Head of caudate nucleus (tissue), 42 donors: ENCODE measurements at regions not wholly inside any gene's neighbourhood (a gene's known extent, or its start where the extent isn't known, plus 50 kb on each side); places are given as distances from the start of the nearest gene placed in this dataset.

Experiments
- DNase-seq, 42 donors: peaks; one replicate each; pipeline versions ENCODE4 v3.0.0 to v3.0.0-alpha.2; 2020 to 2021; ENCODE audit warnings: mixed read lengths in 7 of 42
- intact Hi-C: fragments of 100-400 bp; cut with DNase I; formaldehyde crosslinking; loops from one replicate; pipeline ENCODE4 v1.15.0; 2022

- intact Hi-C loops: no loop called here
- no peak for DNase-seq
Observed at GRCh38 chr20:50242548-50242862, 51.9 kb downstream of the CEBPB start.

GRCh38 chr20:50242863-50243609 is 52.4 kb downstream of the CEBPB start:
- peak; percentile 43 to 92 (median 78) for DNase-seq
- intact Hi-C loops: no loop called here

- no peak for DNase-seq
- intact Hi-C loops: no loop called here
Observed at GRCh38 chr20:50243610-50244351, 53.2 kb downstream of the CEBPB start.

DNA sequence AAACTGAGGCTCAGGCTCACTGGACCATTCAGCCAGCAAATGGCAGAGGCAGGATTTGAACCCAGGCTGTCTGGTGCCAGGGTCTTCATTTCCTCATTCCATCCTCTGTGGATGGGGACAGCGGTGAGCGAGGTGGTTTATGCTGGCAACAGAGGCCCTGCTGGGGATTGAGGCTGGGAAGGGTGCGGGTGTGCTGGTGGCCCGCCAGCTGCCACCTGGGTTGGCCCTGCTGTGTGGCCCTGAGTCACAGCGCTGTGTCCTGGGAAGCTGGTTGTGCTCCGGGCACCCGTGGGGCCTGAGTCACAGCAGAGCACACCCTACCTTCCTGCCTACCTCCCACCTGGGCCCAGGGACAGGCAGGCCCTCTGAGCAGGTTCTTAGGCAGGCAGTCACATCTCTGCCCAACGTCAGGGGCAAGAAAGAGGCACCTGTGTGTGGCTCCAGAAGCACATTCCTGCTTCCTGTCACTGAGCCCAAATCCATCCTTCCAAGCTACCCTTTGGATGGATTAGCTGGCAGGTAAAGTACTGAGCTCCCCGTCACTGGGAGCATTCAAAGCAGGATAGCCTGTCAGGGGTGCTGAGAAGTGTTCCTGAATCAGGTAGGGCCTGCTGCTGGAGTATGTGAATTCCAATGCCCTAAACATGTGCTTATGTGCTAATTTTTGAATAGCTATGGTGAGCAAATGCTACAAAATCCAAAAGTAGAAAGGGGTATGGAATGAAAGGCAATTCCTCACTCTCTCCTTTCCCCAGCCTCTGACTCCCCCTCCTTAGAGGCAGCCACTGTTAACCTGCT is 53.9 kb downstream of the CEBPB start:
- no peak for DNase-seq
- intact Hi-C loops: no loop called here

DNA sequence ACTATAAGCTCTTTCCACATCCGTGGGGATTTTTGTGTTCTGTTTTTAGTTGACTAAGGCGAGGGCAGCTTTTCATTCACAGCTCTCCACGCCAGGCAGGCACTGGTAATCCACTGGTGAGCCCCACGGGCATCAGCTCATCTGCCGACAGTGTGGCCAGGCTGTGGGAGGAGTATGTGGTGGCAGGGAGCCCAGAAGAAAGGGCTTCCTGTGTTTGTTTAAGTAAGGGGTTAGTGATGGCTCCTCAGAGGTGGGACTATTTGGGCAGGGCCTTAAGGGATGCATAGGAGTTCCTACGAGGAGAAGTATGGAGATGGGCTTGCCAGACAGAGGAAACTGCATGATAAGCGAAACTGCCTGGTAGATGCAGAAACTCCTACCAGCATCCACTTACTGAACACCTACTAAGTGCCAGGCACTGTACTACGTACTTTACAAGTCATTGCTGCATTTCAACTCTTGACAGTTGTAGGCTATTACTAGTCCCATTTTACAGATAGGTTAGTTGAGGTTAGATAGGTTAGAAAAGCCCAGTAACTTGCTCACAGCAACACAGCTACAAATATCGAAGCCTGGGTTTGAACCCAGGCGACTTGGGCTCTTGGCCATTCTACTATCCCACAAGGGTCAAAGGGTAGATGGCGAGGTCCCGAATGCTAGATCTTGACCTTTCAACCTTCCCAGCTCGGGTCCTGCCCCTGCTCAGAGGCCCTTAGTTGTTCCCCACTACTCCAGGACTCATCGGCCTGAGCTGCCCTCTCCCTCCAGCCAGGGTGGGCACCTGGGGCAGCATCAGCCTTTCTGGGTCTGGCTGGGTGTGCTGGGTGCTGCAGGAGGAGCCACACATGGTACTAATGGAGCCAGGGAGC is 55.1 kb downstream of the CEBPB start:
- no peak for DNase-seq
- intact Hi-C loops: no loop called here

DNA sequence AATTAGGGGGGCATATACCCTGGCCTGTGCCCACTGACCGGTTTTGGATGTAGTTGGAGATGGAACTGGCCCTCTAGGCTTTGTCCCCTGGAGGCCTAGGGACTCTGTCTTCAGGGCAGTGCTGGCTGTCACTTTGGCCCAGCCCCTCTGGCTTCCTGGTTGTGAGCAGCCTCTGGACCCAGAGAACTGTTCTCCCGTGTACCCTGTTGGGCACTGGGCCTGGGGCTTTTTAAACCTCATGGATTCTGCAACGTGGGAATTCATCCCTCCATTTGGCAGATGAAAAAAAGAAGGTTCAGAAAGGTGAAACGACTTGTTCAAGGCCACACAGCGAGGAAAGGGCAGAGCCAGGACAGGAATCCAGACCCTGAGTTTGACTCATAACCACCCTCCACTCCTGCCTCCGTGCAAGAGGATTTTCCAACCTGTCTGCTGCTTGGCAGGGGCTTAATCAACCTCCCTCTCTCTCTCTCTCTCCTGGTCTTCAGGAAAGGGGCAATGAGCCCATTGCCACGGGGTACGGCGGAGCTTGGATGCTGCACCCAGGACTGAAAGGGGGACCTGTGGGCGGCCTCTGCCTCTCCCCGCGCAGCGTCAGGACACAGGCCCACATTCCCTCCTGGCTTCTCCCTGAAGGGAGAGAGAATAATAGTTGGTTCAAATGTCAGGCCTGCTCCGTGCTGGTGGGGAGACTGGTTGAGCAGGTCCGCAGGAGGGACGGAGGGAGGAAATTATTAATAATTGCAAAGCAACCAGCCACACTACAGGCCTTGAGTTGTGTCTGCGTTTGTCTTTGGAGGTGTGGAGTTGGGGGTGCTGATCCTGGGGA is 56.0 kb downstream of the CEBPB start:
- DNase-seq: peak in 1 of 42 donors; percentile 33

GRCh38 chr20:50247196-50248094 is 56.8 kb downstream of the CEBPB start:
- intact Hi-C loops: no loop called here
- DNase-seq: no peak

More for the DNA sequence above, 56.0 kb downstream of the CEBPB start:
- intact Hi-C loops: no loop called here

DNA sequence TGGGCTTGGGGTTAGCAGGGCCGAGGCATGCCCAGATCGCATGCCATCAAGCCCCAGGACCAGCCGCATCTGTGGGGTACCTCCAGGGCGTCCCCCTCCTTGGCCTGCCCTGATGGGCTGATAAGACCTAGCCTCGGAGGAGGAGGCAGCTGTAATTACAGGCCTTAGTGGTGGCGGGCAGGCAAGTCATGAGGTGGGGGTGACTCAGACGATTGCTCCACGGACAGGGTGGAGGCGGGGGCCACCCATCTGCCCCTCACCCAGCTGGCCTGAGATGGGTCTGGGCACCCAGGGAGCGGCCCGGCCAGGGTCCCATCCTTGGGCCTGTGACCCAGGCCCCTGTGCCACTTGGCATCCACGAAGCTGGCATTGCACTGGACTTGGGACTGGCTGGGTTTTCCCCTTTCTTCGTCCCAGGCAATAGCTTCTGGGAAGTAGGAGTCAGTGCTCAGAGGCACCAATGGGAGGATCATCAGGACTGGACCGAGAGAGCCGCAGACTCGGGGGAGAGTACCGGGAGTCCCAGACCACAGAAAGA is 57.5 kb downstream of the CEBPB start:
- intact Hi-C loops: no loop called here
- peak in 1 of 42 donors; percentile 57 for DNase-seq

- intact Hi-C loops: no loop called here
- DNase-seq: no peak
Observed at GRCh38 chr20:50249447-50250388, 59.1 kb downstream of the CEBPB start.

GRCh38 chr20:50250679-50251382 is 60.2 kb downstream of the CEBPB start:
- intact Hi-C loops: no loop called here
- peak in 2 of 42 donors; percentile 26 to 49 for DNase-seq

GRCh38 chr20:50251383-50251748 is 60.7 kb downstream of the CEBPB start:
- intact Hi-C loops: no loop called here
- DNase-seq: no peak

GRCh38 chr20:50251992-50252511 is 61.4 kb downstream of the CEBPB start:
- intact Hi-C loops: no loop called here
- no peak for DNase-seq

DNA sequence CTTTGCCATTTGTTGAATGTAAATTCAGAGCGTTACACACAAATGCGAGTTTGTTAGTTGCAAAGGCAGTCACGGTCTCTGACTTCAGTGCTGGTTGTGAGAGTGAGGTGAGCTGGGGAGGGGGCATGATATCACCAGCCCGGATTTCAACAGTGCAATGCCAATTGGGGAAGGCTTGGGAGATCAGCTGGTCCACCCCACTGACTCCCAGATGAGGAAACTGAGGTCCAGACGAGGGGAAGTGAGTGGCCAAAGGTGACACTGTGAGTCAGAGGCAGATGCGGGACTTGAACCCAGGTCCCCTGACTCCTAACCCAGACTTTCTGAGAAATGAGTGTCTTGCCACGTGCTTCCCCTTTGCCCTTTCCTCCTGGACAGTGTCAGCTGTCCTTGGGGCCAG is 62.1 kb downstream of the CEBPB start:
- intact Hi-C loops: no loop called here
- no peak for DNase-seq

DNA sequence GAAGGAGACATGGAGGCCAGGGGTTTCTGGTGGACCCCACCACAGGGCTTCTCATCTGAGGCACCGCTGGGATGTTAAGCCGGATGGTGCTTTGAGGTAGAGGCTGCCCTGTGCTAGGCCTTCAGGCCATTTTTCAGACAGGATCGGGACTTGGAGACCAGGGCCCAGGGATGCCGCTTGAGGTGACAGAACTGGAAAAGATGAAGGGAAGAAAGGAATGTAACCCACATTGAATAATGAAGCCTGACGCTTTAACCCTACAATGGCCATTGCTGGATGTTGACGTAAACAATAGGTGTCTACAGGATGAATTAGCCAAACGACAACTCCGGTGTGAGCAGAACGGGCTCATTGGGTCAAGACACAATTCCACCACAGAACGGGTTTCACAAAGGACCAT is 62.5 kb downstream of the CEBPB start:
- intact Hi-C loops: no loop called here
- DNase-seq: no peak

DNA sequence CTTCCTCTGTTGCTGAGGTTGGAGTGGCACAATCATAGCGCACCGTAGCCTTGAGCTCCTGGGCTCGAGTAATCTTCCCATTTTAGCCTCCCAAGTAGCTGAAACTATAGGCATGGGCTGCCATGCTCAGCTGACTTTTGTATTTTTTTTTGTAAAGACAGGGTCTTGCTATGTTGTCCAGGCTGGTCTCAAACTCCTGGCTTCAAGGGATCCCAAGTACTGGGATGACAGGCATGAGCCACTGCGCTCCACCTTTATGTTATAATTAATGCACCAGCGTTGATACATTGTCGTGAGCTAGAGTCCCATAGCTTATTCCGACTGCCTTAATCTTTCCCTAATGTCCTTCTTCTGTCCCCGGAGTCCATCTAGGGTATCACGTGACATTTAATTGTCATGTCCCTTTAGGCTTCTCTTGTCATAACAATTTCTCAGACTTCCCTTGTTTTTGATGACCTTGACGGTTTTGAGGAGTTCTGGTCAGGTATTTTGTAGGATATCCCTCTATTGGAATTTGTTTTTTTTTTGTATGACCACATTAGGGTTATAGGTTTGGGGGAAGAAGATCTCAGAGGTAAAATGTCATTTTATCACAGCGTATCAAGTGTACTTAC is 63.9 kb downstream of the CEBPB start:
- DNase-seq: no peak
- intact Hi-C loops: no loop called here
